ENCODE measurements at regions not wholly inside any gene's neighbourhood (a gene's known extent, or its start where the extent isn't known, plus 50 kb on each side); places are given as distances from the start of the nearest gene placed in this dataset.

DNA sequence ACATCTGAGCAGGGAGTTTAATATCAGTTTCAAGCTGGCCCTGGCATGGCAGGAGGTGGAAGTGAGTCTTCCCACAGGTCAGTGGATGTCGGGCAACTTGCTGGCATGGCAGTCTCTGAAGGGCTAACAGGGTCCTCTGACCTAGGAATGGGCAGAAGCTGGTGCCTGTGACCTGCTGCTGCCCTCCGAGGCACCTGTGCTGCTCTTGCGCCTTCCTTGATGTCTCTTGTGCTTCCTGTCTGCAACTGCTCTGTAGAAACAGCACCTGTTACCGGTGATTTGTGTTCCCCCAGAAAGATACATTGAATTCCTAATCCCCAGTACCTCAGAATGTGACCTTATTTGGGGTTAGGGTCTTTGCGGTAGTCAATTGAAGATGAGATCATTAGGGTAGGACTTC lies 86.5 kb upstream of the SLC22A11 start:
- Histone ChIP-seq H3K27ac (ENCODE audit: insufficient read depth, low read length) (no peak overlapping the region), H3K56ac (ENCODE audit: extremely low read depth, insufficient read depth, low read length) (no peak overlapping the region), H2AK9ac (replicated peaks; ENCODE audit: low read depth, low read length, poor library complexity) (no peak overlapping the region), H3K36me3 (ENCODE audit: control insufficient read depth, insufficient read depth, low read length) (no peaks in the 10 kb centered on the region), H3K4me1 (ENCODE audit: control insufficient read depth, insufficient read depth, low read length) (no peaks in the 10 kb centered on the region), H3K4me2 (ENCODE audit: low read depth, low read length) (no peak overlapping the region), H3K18ac (ENCODE audit: low read depth, low read length) (no peak overlapping the region), H2AK5ac (ENCODE audit: low read depth, low read length) (no peak overlapping the region), H4K5ac (ENCODE audit: low read depth, low read length) (no peak overlapping the region), H3K9ac (ENCODE audit: low read depth, low read length) (no peak overlapping the region), H2BK5ac (ENCODE audit: low read depth, low read length, poor library complexity, severe bottlenecking) (no peak overlapping the region), H3K9me3 (ENCODE audit: control insufficient read depth, insufficient read depth, low read length) (peaks cover 2% of the 10 kb centered on the region; the same call in 1 of the 2 replicates), H3K23ac (ENCODE audit: low read depth, low read length) (no peak overlapping the region), H3K4ac (ENCODE audit: low read depth, low read length) (no peak overlapping the region), H2BK15ac (ENCODE audit: low read depth, low read length) (no peak overlapping the region), H3K79me1 (ENCODE audit: low read depth in 1 of 2, low read length in 2 of 2) (no peaks in the 10 kb centered on the region), H4K91ac (ENCODE audit: insufficient read depth, low read depth, low read length) (no peak overlapping the region), H2AFZ (replicated peaks; ENCODE audit: low read length, poor library complexity) (no peak overlapping the region), H3K4me3 (ENCODE audit: insufficient read depth, low read depth, low read length) (no peak overlapping the region), H3K14ac (replicated peaks; ENCODE audit: low read depth, low read length) (no peak overlapping the region), H3K9me1 (ENCODE audit: insufficient read depth, low read length) (no peaks in the 10 kb centered on the region), H2BK20ac (ENCODE audit: low read depth, low read length) (no peak overlapping the region), H4K20me1 (ENCODE audit: insufficient read depth, low read length) (no peaks in the 10 kb centered on the region), H4K8ac (ENCODE audit: low read depth in 2 of 2, low read length in 2 of 2) (no peak overlapping the region), H2BK120ac (ENCODE audit: low read depth, low read length) (no peak overlapping the region), H3K27me3 (ENCODE audit: control insufficient read depth, insufficient read depth, low read length) (peaks cover 27% of the 10 kb centered on the region)
- no peak for TF ChIP-seq NFE2L2 (IDR thresholded peaks at IDR 0.05; ENCODE audit: low read depth, low read length)
- TF ChIP-seq, protein P1, sequence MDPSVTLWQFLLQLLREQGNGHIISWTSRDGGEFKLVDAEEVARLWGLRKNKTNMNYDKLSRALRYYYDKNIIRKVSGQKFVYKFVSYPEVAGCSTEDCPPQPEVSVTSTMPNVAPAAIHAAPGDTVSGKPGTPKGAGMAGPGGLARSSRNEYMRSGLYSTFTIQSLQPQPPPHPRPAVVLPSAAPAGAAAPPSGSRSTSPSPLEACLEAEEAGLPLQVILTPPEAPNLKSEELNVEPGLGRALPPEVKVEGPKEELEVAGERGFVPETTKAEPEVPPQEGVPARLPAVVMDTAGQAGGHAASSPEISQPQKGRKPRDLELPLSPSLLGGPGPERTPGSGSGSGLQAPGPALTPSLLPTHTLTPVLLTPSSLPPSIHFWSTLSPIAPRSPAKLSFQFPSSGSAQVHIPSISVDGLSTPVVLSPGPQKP (IDR thresholded peaks at IDR 0.05; ENCODE audit: borderline replicate concordance, low read depth, low read length): no peak
- no peak for TF ChIP-seq RFX5 (IDR thresholded peaks at IDR 0.05; ENCODE audit: low read depth, low read length)
- no peak for TF ChIP-seq SMC3 (IDR thresholded peaks at IDR 0.05; ENCODE audit: low read depth, low read length)
- TF ChIP-seq FOS (IDR thresholded peaks at IDR 0.05; ENCODE audit: low read depth, low read length): no peak
- no peak for TF ChIP-seq BHLHE40 (IDR thresholded peaks at IDR 0.05; ENCODE audit: low read depth, low read length)
- TF ChIP-seq MAFK (IDR thresholded peaks at IDR 0.05; ENCODE audit: low read depth, low read length): no peak
- TF ChIP-seq POLR2A (IDR thresholded peaks at IDR 0.05; ENCODE audit: low read depth, low read length): no peak
- TF ChIP-seq, protein P2, sequence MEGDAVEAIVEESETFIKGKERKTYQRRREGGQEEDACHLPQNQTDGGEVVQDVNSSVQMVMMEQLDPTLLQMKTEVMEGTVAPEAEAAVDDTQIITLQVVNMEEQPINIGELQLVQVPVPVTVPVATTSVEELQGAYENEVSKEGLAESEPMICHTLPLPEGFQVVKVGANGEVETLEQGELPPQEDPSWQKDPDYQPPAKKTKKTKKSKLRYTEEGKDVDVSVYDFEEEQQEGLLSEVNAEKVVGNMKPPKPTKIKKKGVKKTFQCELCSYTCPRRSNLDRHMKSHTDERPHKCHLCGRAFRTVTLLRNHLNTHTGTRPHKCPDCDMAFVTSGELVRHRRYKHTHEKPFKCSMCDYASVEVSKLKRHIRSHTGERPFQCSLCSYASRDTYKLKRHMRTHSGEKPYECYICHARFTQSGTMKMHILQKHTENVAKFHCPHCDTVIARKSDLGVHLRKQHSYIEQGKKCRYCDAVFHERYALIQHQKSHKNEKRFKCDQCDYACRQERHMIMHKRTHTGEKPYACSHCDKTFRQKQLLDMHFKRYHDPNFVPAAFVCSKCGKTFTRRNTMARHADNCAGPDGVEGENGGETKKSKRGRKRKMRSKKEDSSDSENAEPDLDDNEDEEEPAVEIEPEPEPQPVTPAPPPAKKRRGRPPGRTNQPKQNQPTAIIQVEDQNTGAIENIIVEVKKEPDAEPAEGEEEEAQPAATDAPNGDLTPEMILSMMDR (conservative IDR thresholded peaks at IDR 0.05; ENCODE audit: low read depth, low read length): no peak
- no peak for TF ChIP-seq RAD21 (IDR thresholded peaks at IDR 0.05; ENCODE audit: low read length)
- TF ChIP-seq MAZ (IDR thresholded peaks at IDR 0.05; ENCODE audit: borderline replicate concordance, low read depth, low read length): no peak
- no peak for TF ChIP-seq CHD1 (IDR thresholded peaks at IDR 0.05; ENCODE audit: low read depth, low read length)
- TF ChIP-seq MXI1 (IDR thresholded peaks at IDR 0.05; ENCODE audit: borderline replicate concordance, low read depth, low read length): no peak
- no peak for TF ChIP-seq RCOR1 (IDR thresholded peaks at IDR 0.05; ENCODE audit: insufficient replicate concordance, low read length)
- TF ChIP-seq, protein P3, sequence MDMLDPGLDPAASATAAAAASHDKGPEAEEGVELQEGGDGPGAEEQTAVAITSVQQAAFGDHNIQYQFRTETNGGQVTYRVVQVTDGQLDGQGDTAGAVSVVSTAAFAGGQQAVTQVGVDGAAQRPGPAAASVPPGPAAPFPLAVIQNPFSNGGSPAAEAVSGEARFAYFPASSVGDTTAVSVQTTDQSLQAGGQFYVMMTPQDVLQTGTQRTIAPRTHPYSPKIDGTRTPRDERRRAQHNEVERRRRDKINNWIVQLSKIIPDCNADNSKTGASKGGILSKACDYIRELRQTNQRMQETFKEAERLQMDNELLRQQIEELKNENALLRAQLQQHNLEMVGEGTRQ (IDR thresholded peaks at IDR 0.05; ENCODE audit: low read depth, low read length): no peak
- in situ Hi-C loops (cut with MboI; ENCODE audit: low sequenced_read_pairs) (no loop called here), dilution Hi-C loops (cut with HindIII; ENCODE audit: low sequenced_read_pairs, unreplicated experiment) (no loop called here), intact Hi-C loops (cut with micrococcal nuclease) (no loop called here)
- WGBS, 2 experiments (ENCODE audit: extremely low coverage in 2 of 2, insufficient read length in 1 of 2): 14% methylated on average over 1 of the region's 5 CpGs; no CpG with 5 or more reads in 1 of the 2 experiments
- ChIA-PET CTCF (no interaction called here), POLR2A (ENCODE audit: unreplicated experiment) (no interaction called here)
- no TSS peak for BruUV-seq (replicated peaks)
- DNase-seq (no peak), ATAC-seq (ENCODE audit: low read depth) (no peak)
